ENCODE measurements at regions not wholly inside any gene's neighbourhood (a gene's known extent, or its start where the extent isn't known, plus 50 kb on each side); places are given as distances from the start of the nearest gene placed in this dataset.

- no peak for DNase-seq
These were observed 432.7 kb upstream of the ASIC2 start for GRCh38 chr17:33725675-33726271.

- no peak for DNase-seq
These were observed 437.0 kb upstream of the ASIC2 start for GRCh38 chr17:33730131-33730530.

- no peak for DNase-seq
These were observed 439.0 kb upstream of the ASIC2 start for GRCh38 chr17:33732116-33732515.

GRCh38 chr17:33739714-33740113 lies 446.6 kb upstream of the ASIC2 start:
- DNase-seq = no peak

- no peak for DNase-seq
These were observed 452.1 kb upstream of the ASIC2 start for GRCh38 chr17:33745047-33745760.

- no peak for DNase-seq
These were observed 456.1 kb upstream of the ASIC2 start for GRCh38 chr17:33749171-33749570.

GRCh38 chr17:33750943-33751701 lies 458.0 kb upstream of the ASIC2 start:
- DNase-seq = peak; percentile 39

- DNase-seq = no peak
These were observed 458.6 kb upstream of the ASIC2 start for GRCh38 chr17:33751702-33752065.

GRCh38 chr17:33753452-33753851 lies 460.4 kb upstream of the ASIC2 start:
- no peak for DNase-seq

- no peak for DNase-seq
These were observed 462.9 kb upstream of the ASIC2 start for GRCh38 chr17:33756021-33756420.

- no peak for DNase-seq
These were observed 472.8 kb upstream of the ASIC2 start for GRCh38 chr17:33765871-33766270.

GRCh38 chr17:33766721-33767120 lies 473.6 kb upstream of the ASIC2 start:
- no peak for DNase-seq

GRCh38 chr17:33769066-33769465 lies 476.0 kb upstream of the ASIC2 start:
- no peak for DNase-seq

GRCh38 chr17:33776304-33776703 lies 478.8 kb upstream of the CCL2 start:
- DNase-seq = no peak

- no peak for DNase-seq
These were observed 478.2 kb upstream of the CCL2 start for GRCh38 chr17:33776903-33777302.

- DNase-seq = no peak
These were observed 477.4 kb upstream of the CCL2 start for GRCh38 chr17:33777674-33778073.

- no peak for DNase-seq
These were observed 476.4 kb upstream of the CCL2 start for GRCh38 chr17:33778505-33779233.

GRCh38 chr17:33779234-33779591 lies 475.9 kb upstream of the CCL2 start:
- DNase-seq = peak; percentile 56

- DNase-seq = no peak
These were observed 469.8 kb upstream of the CCL2 start for GRCh38 chr17:33785281-33785680.

- no peak for DNase-seq
These were observed 468.6 kb upstream of the CCL2 start for GRCh38 chr17:33786478-33786877.

GRCh38 chr17:33789658-33790057 lies 465.4 kb upstream of the CCL2 start:
- no peak for DNase-seq

- no peak for DNase-seq
These were observed 457.9 kb upstream of the CCL2 start for GRCh38 chr17:33797181-33797580.

GRCh38 chr17:33798308-33798707 lies 456.8 kb upstream of the CCL2 start:
- no peak for DNase-seq

Data from kidney glomerular epithelial cell (primary cell).